Heart left ventricle (tissue), 16 donors: ENCODE measurements at regions not wholly inside any gene's neighbourhood (a gene's known extent, or its start where the extent isn't known, plus 50 kb on each side); places are given as distances from the start of the nearest gene placed in this dataset.

Experiments used
- ATAC-seq, 4 donors: fragments of 200-7000 bp; cut with Tn5 transposase; one replicate each; pipeline ENCODE4 v1.9.1; 2020 to 2022; ENCODE audit warnings: moderate library complexity in 4 of 4, mild to moderate bottlenecking in 3 of 4, moderate number of reproducible peaks in 1 of 4
- DNase-seq, 5 donors: peaks; one replicate each; pipeline ENCODE4 v3.0.0-alpha.2; 2020
- H3K27ac ChIP-seq, 12 donors: fragments of 200-600 bp; sonication (generic) in 4 of 12; one replicate each; pipeline versions ENCODE4 v1.5.0 to v1.8.0; 2016 to 2022; ENCODE audit warnings: mild to moderate bottlenecking in 2 of 12
- H3K27me3 ChIP-seq, 9 donors: fragments of 200-600 bp; sonication (generic) in 2 of 9; one replicate each; pipeline versions ENCODE4 v1.5.1 to v1.8.0; 2016 to 2022; ENCODE audit warnings: mild to moderate bottlenecking in 3 of 9
- H3K36me3 ChIP-seq, 9 donors: fragments of 200-600 bp; sonication (generic) in 2 of 9; one replicate each; pipeline versions ENCODE4 v1.5.0 to v1.8.0; 2018 to 2022; ENCODE audit warnings: mild to moderate bottlenecking in 2 of 9
- H3K4me1 ChIP-seq, 12 donors: fragments of 200-600 bp; sonication (generic) in 4 of 12; one replicate each; pipeline versions ENCODE4 v1.5.0 to v1.8.0; 2016 to 2022; ENCODE audit warnings: mild to moderate bottlenecking in 3 of 12
- H3K4me3 ChIP-seq, 12 donors: fragments of 200-600 bp; sonication (generic) in 4 of 12; one replicate each; pipeline versions ENCODE4 v1.5.0 to v1.8.0; 2017 to 2022; ENCODE audit warnings: mild to moderate bottlenecking in 9 of 12, moderate library complexity in 4 of 12
- H3K9me3 ChIP-seq, 12 donors: fragments of 200-600 bp; sonication (generic) in 4 of 12; one replicate each; pipeline versions ENCODE4 v1.5.0 to v1.8.0; 2016 to 2022; ENCODE audit warnings: mild to moderate bottlenecking in 1 of 12
- POLR2A ChIP-seq, 2 donors: fragments of 450-650 bp; IDR thresholded peaks; one replicate each; pipeline ENCODE4 v1.6.1; 2017; ENCODE audit warnings: antibody characterized with exemption in 2 of 2, mild to moderate bottlenecking in 2 of 2, moderate library complexity in 2 of 2
- WGBS, 4 donors: extraction: QIAGEN DNeasy Blood & Tissue Kit in 2 of 4; methylation state at CpG; one replicate each; pipeline versions ENCODE4 v1.1.5 to v1.1.7; 2013 to 2018; 5-methylcytosine and 5-hydroxymethylcytosine counted together
- intact Hi-C, 10 donors: fragments of 100-400 bp; cut with DNase I; formaldehyde crosslinking; loops; one replicate each; pipeline versions ENCODE4 v1.11.1 to v1.14.2; 2022
- TF ChIP-seq, protein P1 (sequence below), 12 donors: fragments of 200-600 bp; sonication (generic) in 4 of 12; IDR thresholded peaks; one replicate each; pipeline versions ENCODE4 v1.5.0 to v1.8.0; 2018 to 2022; ENCODE audit warnings: antibody characterized with exemption in 12 of 12, mild to moderate bottlenecking in 5 of 12
- donor health status: ischemic (EF 13 %, LVEDD 7.1; RV severe dilation, severe dysfunction).
- donor health status: healthy with polysubstance abuse.
- donor health status: DM: no; HTN: yes; CAD: no.
- donor health status: DM: no; HTN: no; CAD: no.
- donor health status: ischemic (EF 25% LVEDD 6.9; RV normal size, moderate dysfunction).
- donor health status: ischemic (EF 25% LVEDD 5.7; RV mildly dilated, moderate dysfunction).
- donor health status: healthy.
- donor health status: DM: yes; HTN: yes; CAD: no.
- donor health status: ischemic (EF 35%, LVEDD 5.7; RV mildly dilated, moderate dysfunction).
- donor health status: nonischemic (EF 11% LVEDD 7.7; RV severe dilation, severe dysfunction).
- donor health status: DM: yes; HTN: yes; CAD: no.
- donor health status: PGD.
- donor health status: ischemic (EF 29% LVEDD 5.4; RV normal size, mild dysfunction).
- donor health status: nonischemic (EF 23%, LVEDD 6.1; RV moderate dilation, normal function).

DNA sequence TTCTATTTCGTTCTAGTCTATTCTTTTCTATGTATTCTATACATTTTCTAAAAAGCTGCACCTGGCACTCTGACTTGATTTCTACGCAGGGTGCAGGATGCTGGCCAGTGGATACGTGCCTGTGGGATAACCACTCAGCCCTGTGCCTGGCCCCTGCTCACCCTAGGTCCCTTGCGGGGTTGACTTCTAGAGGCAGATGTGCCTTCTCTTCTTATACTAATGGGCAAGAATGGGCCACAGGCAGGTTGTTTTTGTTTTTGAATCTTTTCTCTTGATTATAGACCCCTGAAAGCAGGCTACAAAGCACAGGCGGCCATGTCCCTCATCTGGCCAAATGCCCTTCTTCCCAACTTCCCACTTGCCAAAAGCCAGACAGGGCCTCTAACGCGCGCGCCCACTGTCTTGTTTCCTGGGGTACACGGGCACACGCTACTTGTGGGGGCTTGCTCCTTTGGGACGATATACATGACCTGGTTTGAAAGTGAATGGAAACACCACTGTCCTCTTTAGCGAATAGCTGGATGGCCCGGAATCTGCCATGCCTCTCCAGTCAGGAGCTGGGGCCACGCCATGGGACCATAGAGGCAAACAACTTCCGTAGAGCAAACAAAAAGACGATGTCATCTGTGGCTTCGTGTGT is 162.7 kb upstream of the IRX2 start:
- Histone ChIP-seq H3K4me1 (no peaks in the 10 kb centered on the region), H3K4me3 (no peak overlapping the region), H3K27ac (no peak overlapping the region), H3K27me3 (no peaks in the 10 kb centered on the region), H3K9me3 (no peaks in the 10 kb centered on the region), H3K36me3 (no peaks in the 10 kb centered on the region)
- DNase-seq: no peak
- WGBS, 4 donors: 81 to 89% (median 85%) methylated on average over 17 to 18 of the region's 18 CpGs
- TF ChIP-seq, protein P1, sequence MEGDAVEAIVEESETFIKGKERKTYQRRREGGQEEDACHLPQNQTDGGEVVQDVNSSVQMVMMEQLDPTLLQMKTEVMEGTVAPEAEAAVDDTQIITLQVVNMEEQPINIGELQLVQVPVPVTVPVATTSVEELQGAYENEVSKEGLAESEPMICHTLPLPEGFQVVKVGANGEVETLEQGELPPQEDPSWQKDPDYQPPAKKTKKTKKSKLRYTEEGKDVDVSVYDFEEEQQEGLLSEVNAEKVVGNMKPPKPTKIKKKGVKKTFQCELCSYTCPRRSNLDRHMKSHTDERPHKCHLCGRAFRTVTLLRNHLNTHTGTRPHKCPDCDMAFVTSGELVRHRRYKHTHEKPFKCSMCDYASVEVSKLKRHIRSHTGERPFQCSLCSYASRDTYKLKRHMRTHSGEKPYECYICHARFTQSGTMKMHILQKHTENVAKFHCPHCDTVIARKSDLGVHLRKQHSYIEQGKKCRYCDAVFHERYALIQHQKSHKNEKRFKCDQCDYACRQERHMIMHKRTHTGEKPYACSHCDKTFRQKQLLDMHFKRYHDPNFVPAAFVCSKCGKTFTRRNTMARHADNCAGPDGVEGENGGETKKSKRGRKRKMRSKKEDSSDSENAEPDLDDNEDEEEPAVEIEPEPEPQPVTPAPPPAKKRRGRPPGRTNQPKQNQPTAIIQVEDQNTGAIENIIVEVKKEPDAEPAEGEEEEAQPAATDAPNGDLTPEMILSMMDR (IDR thresholded peaks at IDR 0.05): no peak
- ATAC-seq: no peak
- intact Hi-C loops: no loop called here

DNA sequence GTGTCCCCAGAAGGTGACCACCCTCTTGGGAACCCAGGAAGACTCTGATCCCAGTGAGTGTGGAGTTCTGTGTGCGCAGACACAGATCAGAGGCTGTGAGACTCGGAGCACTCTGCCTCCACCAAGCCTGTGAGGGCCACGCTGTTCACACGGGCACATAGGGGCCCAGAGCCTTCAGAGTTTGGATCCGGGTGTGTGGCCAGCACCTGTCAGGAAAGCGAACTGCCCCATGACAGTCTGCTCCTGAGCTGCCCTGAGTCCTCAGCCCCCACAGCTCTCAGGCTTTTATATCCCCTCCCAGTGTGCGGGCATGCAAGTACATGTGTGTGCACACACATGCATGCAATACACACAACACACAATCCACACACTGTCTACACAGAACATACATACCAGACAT is 161.8 kb upstream of the IRX2 start:
- WGBS, 4 donors: 85 to 92% (median 89%) methylated on average over 4 to 7 of the region's 7 CpGs
- no peaks in the 10 kb centered on the region for H3K36me3 ChIP-seq
- DNase-seq (no peak), ATAC-seq (no peak)
- intact Hi-C loops: no loop called here
- TF ChIP-seq, protein P1 (IDR thresholded peaks at IDR 0.05): no peak
- no peak for TF ChIP-seq POLR2A (IDR thresholded peaks at IDR 0.05)
- no peaks in the 10 kb centered on the region for H3K27me3 ChIP-seq
- no peaks in the 10 kb centered on the region for H3K4me1 ChIP-seq
- H3K9me3 ChIP-seq: no peaks in the 10 kb centered on the region
- no peak overlapping the region for H3K27ac ChIP-seq
- no peak overlapping the region for H3K4me3 ChIP-seq

GRCh38 chr5:2912741-2913140 is 161.3 kb upstream of the IRX2 start:
- WGBS, 4 donors: 82 to 90% (median 85%) methylated on average over 13 of the region's 13 CpGs
- Histone ChIP-seq H3K4me1 (no peaks in the 10 kb centered on the region), H3K36me3 (no peaks in the 10 kb centered on the region), H3K9me3 (no peaks in the 10 kb centered on the region), H3K4me3 (no peak overlapping the region), H3K27me3 (no peaks in the 10 kb centered on the region), H3K27ac (no peak overlapping the region)
- DNase-seq (no peak), ATAC-seq (no peak)
- TF ChIP-seq, protein P1 (IDR thresholded peaks at IDR 0.05): no peak
- no peak for TF ChIP-seq POLR2A (IDR thresholded peaks at IDR 0.05)
- intact Hi-C loops: no loop called here

- no peak for DNase-seq
- H3K4me1 ChIP-seq: no peaks in the 10 kb centered on the region
- H3K36me3 ChIP-seq: no peaks in the 10 kb centered on the region
- WGBS, 4 donors: 90 to 96% (median 92%) methylated on average over 8 of the region's 8 CpGs
- ATAC-seq: no peak
- no peak overlapping the region for H3K4me3 ChIP-seq
- no peak for TF ChIP-seq POLR2A (IDR thresholded peaks at IDR 0.05)
- TF ChIP-seq, protein P1 (IDR thresholded peaks at IDR 0.05): no peak
- H3K27ac ChIP-seq: no peak overlapping the region
- H3K9me3 ChIP-seq: no peaks in the 10 kb centered on the region
- intact Hi-C loops: no loop called here
- H3K27me3 ChIP-seq: no peaks in the 10 kb centered on the region
Observed at GRCh38 chr5:2910401-2911175, 159.1 kb upstream of the IRX2 start.
